GM12878 (cell line): ENCODE measurements at regions not wholly inside any gene's neighbourhood (a gene's known extent, or its start where the extent isn't known, plus 50 kb on each side); places are given as distances from the start of the nearest gene placed in this dataset.

Source experiments
- ATAC-seq: fragments of 200-7000 bp; cut with Tn5 transposase; 3 replicates; pipeline ENCODE4 v1.9.1; 2020; ENCODE audit warnings: mild to moderate bottlenecking, moderate library complexity
- BruUV-seq: library from RNA; stranded (reverse); fragments of 400-500 nt; replicated peaks from 2 replicates; lab custom pipeline; 2021; lab: Mats Ljungman, UMichigan
- CTCF ChIA-PET: fragments of 300-600 bp; sonication (Branson Sonifier 250); formaldehyde crosslinking; extraction: SDS; loops from one replicate; lab custom pipeline; 2021; ENCODE audit warnings: inconsistent platforms; lab: Yijun Ruan, JAX
- POLR2A ChIA-PET: fragments of 350-600 bp; formaldehyde crosslinking; extraction: SDS; loops from one replicate; lab custom pipeline; 2021; ENCODE audit warnings: inconsistent platforms; lab: Charles Lee
- RAD21 ChIA-PET: fragments of 300-600 bp; sonication (Branson Sonifier 250); formaldehyde crosslinking; loops from one replicate; lab custom pipeline; 2023; ENCODE audit warnings: antibody characterized with exemption; ENCODE audit not compliant: unreplicated experiment; lab: Charles Lee
- SMC1A ChIA-PET: fragments of 300-600 bp; sonication (Branson Sonifier 250); formaldehyde crosslinking; loops from one replicate; lab custom pipeline; 2023; ENCODE audit not compliant: unreplicated experiment, uncharacterized antibody; lab: Charles Lee
- DNase-seq: peaks from one replicate; pipeline ENCODE4 v3.0.0-alpha.2; 2011; ENCODE audit warnings: low read depth, low spot score
- FAIRE-seq: peaks from 3 replicates; lab custom pipeline; 2011; peaks lifted over from hg19 to GRCh38; lab: Jason Lieb, UNC
- H2AFZ ChIP-seq: 2 replicates; pipeline ENCODE4 v1.6.0; 2011; ENCODE audit warnings: low read depth, low read length, control low read depth; ENCODE audit not compliant: control insufficient read depth
- H3K27ac ChIP-seq: 2 replicates; pipeline ENCODE4 v1.5.1; 2011; ENCODE audit warnings: control low read depth; ENCODE audit not compliant: control insufficient read depth, insufficient read depth
- H3K27me3 ChIP-seq, 2 experiments: replicated peaks in 1 of 2; 2 replicates each; pipeline versions ENCODE4 v1.6.0 to v1.6.1; 2011; ENCODE audit warnings: low read length in 1 of 2; ENCODE audit not compliant: control insufficient read depth in 2 of 2, insufficient read depth in 2 of 2
- H3K36me3 ChIP-seq, 2 experiments: 2 replicates each; pipeline ENCODE4 v1.5.1; 2011; ENCODE audit warnings: low read length in 1 of 2; ENCODE audit not compliant: control insufficient read depth in 2 of 2, insufficient read depth in 2 of 2
- H3K4me1 ChIP-seq: 2 replicates; pipeline ENCODE4 v1.6.1; 2011; ENCODE audit warnings: mild to moderate bottlenecking, low read length, moderate library complexity, mixed read lengths; ENCODE audit not compliant: control insufficient read depth, insufficient read depth
- H3K4me2 ChIP-seq: 2 replicates; pipeline ENCODE4 v1.6.0; 2011; ENCODE audit warnings: control low read depth; ENCODE audit not compliant: control insufficient read depth, insufficient read depth
- H3K4me3 ChIP-seq: fragments of 200-600 bp; sonication (generic); 2 replicates; pipeline ENCODE4 v1.5.1; 2016
- H3K79me2 ChIP-seq: 2 replicates; pipeline ENCODE4 v1.6.0; 2011; ENCODE audit warnings: low read length; ENCODE audit not compliant: control insufficient read depth, insufficient read depth
- H3K9ac ChIP-seq: 2 replicates; pipeline ENCODE4 v1.8.0; 2011; ENCODE audit warnings: low read length, control low read depth, mixed read lengths; ENCODE audit not compliant: control insufficient read depth, insufficient read depth
- H3K9me3 ChIP-seq: replicated peaks from 3 replicates; pipeline ENCODE4 v1.5.1; 2011; ENCODE audit warnings: mild to moderate bottlenecking, low read length; ENCODE audit not compliant: control insufficient read depth, insufficient read depth
- H4K20me1 ChIP-seq: 2 replicates; pipeline ENCODE4 v1.6.0; 2011; ENCODE audit not compliant: control insufficient read depth, insufficient read depth
- ATF7 ChIP-seq: fragments of 450-650 bp; IDR thresholded peaks from 2 replicates; pipeline ENCODE4 v1.6.1; 2016; ENCODE audit warnings: low read depth, mild to moderate bottlenecking
- BRCA1 ChIP-seq: IDR thresholded peaks from 2 replicates; pipeline ENCODE4 v1.6.1; 2011; ENCODE audit warnings: low read depth, low read length, improper control_type of control experiment
- HDAC2 ChIP-seq: fragments of 200-600 bp; sonication (generic); IDR thresholded peaks from 2 replicates; pipeline ENCODE4 v1.6.1; 2017
- SMARCA5 ChIP-seq: fragments of 450-650 bp; IDR thresholded peaks from 2 replicates; pipeline ENCODE4 v1.6.1; 2017; ENCODE audit warnings: mild to moderate bottlenecking
- WGBS: methylation state at CpG from one replicate; pipeline ENCODE4 v1.1.6; 2016; ENCODE audit warnings: low lambda C conversion rate; ENCODE audit not compliant: insufficient replicate concordance, insufficient coverage; ENCODE audit errors: missing lambda C conversion rate; 5-methylcytosine and 5-hydroxymethylcytosine counted together
- in situ Hi-C: fragments of 300-500 bp; cut with MboI; formaldehyde crosslinking; loops from 9 replicates; pipeline ENCODE4 v1.14.3; 2018; ENCODE audit warnings: mixed read lengths
- intact Hi-C: fragments of 100-400 bp; cut with micrococcal nuclease; formaldehyde crosslinking; loops from one replicate; pipeline ENCODE4 v1.14.2; 2022; ENCODE audit not compliant: unreplicated experiment
- TF ChIP-seq, protein P1 (sequence below): fragments of 450-650 bp; IDR thresholded peaks from 2 replicates; pipeline ENCODE4 v1.6.1; 2017; ENCODE audit warnings: mild to moderate bottlenecking
- TF ChIP-seq, protein P2 (sequence below): IDR thresholded peaks from 2 replicates; pipeline ENCODE4 v1.6.1; 2011; ENCODE audit warnings: low read depth, mild to moderate bottlenecking, low read length, moderate library complexity, borderline replicate concordance; ENCODE audit errors: extremely low read depth
- TF ChIP-seq, protein P3 (sequence below): IDR thresholded peaks from 2 replicates; pipeline ENCODE4 v1.6.1; 2011; ENCODE audit warnings: borderline replicate concordance, low read depth, mild to moderate bottlenecking, moderate library complexity, low read length; ENCODE audit not compliant: insufficient read depth, poor library complexity, severe bottlenecking

DNA sequence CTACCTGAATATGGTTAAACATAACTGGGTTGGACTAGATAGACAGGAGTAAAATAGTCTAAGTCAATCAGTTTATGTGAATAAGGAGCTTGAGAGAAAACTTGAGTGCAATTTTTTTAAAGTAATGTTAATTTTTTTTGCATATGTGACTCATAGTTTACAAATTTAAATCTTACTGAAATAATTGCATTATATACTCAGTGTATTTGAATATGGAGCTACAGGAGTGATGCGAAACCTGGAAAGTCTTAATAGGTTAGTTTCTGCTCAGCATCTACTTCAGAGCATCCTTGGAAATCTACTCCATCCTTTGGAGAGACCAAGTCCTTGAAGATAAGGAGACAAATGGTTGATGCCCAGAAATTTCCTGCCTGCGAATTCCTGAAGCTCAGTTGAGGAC lies 318.8 kb upstream of the NXPH2 start:
- DNase-seq (no peak), FAIRE-seq (no peak), ATAC-seq (no peak)
- ChIA-PET CTCF (no interaction called here), RAD21 (no interaction called here), POLR2A (no interaction called here), SMC1A (interaction anchor here (1.1 kb wide), 1 partner anchor 16 kb away, joined by 3 read pairs; no protein-coding TSS in a partner anchor)
- no peak for TF ChIP-seq SMARCA5
- TF ChIP-seq, protein P1, sequence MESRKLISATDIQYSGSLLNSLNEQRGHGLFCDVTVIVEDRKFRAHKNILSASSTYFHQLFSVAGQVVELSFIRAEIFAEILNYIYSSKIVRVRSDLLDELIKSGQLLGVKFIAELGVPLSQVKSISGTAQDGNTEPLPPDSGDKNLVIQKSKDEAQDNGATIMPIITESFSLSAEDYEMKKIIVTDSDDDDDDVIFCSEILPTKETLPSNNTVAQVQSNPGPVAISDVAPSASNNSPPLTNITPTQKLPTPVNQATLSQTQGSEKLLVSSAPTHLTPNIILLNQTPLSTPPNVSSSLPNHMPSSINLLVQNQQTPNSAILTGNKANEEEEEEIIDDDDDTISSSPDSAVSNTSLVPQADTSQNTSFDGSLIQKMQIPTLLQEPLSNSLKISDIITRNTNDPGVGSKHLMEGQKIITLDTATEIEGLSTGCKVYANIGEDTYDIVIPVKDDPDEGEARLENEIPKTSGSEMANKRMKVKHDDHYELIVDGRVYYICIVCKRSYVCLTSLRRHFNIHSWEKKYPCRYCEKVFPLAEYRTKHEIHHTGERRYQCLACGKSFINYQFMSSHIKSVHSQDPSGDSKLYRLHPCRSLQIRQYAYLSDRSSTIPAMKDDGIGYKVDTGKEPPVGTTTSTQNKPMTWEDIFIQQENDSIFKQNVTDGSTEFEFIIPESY, result no peak
- no peaks in the 10 kb centered on the region for H4K20me1 ChIP-seq
- in situ Hi-C loops (no loop called here), intact Hi-C loops (no loop called here)
- no TSS peak for BruUV-seq
- no peak overlapping the region for H3K27ac ChIP-seq
- WGBS, result 55% methylated on average over 2 of the region's 2 CpGs
- H3K4me2 ChIP-seq, result no peak overlapping the region
- no peak overlapping the region for H2AFZ ChIP-seq
- H3K36me3 ChIP-seq, result no peaks in the 10 kb centered on the region
- H3K27me3 ChIP-seq, result no peaks in the 10 kb centered on the region
- H3K79me2 ChIP-seq, result no peaks in the 10 kb centered on the region
- no peak overlapping the region for H3K9ac ChIP-seq
- H3K4me1 ChIP-seq, result no peaks in the 10 kb centered on the region
- no peaks in the 10 kb centered on the region for H3K9me3 ChIP-seq
- H3K4me3 ChIP-seq, result no peak overlapping the region

DNA sequence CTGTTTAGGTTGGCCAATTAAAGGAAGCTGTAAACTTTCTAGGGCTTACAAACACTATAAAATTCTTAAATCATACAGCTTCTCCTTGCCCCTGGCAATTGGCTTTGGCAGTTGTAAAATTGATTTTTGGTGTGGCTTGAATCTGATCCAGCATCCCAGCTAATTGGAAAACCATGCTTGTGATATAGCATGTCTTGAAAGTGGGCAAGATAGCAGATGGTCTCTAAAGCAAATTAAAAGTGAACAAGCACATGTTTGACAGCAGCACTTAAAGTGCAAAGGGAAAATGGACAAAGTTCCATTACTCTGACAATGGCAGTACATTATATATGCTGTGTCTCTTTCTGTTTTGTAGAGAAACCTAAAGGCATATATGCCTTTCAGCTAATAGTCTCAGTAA lies 302.9 kb upstream of the NXPH2 start:
- ChIA-PET CTCF (no interaction called here), SMC1A (interaction anchor here (1.1 kb wide), 1 partner anchor 16 kb away, joined by 3 read pairs; no protein-coding TSS in a partner anchor), RAD21 (no interaction called here), POLR2A (no interaction called here)
- H3K27me3 ChIP-seq, result no peaks in the 10 kb centered on the region
- no peaks in the 10 kb centered on the region for H3K79me2 ChIP-seq
- no peaks in the 10 kb centered on the region for H3K36me3 ChIP-seq
- DNase-seq (no peak), FAIRE-seq (no peak), ATAC-seq (no peak)
- intact Hi-C loops (no loop called here), in situ Hi-C loops (no loop called here)
- no peaks in the 10 kb centered on the region for H3K4me1 ChIP-seq
- TF ChIP-seq, protein P2, sequence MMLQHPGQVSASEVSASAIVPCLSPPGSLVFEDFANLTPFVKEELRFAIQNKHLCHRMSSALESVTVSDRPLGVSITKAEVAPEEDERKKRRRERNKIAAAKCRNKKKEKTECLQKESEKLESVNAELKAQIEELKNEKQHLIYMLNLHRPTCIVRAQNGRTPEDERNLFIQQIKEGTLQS, result no peak
- no peak for TF ChIP-seq ATF7
- no peak for TF ChIP-seq BRCA1
- TF ChIP-seq, protein P3, sequence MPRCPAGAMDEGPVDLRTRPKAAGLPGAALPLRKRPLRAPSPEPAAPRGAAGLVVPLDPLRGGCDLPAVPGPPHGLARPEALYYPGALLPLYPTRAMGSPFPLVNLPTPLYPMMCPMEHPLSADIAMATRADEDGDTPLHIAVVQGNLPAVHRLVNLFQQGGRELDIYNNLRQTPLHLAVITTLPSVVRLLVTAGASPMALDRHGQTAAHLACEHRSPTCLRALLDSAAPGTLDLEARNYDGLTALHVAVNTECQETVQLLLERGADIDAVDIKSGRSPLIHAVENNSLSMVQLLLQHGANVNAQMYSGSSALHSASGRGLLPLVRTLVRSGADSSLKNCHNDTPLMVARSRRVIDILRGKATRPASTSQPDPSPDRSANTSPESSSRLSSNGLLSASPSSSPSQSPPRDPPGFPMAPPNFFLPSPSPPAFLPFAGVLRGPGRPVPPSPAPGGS, result no peak
- no peak for TF ChIP-seq HDAC2
- no peak overlapping the region for H3K4me2 ChIP-seq
- no peak overlapping the region for H2AFZ ChIP-seq
- no peaks in the 10 kb centered on the region for H4K20me1 ChIP-seq
- no peaks in the 10 kb centered on the region for H3K9me3 ChIP-seq
- no peak overlapping the region for H3K9ac ChIP-seq
- H3K4me3 ChIP-seq, result no peak overlapping the region
- H3K27ac ChIP-seq, result no peak overlapping the region
- no TSS peak for BruUV-seq
